H9 (cell line): ENCODE measurements at regions not wholly inside any gene's neighbourhood (a gene's known extent, or its start where the extent isn't known, plus 50 kb on each side); places are given as distances from the start of the nearest gene placed in this dataset.

ENCODE experiments used
- DNase-seq: peaks from one replicate; pipeline ENCODE4 v3.0.0-alpha.2; 2017
- H2AFZ ChIP-seq: one replicate; pipeline ENCODE4 v1.6.1; 2013; ENCODE audit warnings: mild to moderate bottlenecking, low read length, control low read depth, moderate library complexity
- H2AK5ac ChIP-seq: 2 replicates; pipeline ENCODE4 v1.6.1; 2013; ENCODE audit warnings: low read length, control low read depth, mixed read lengths; ENCODE audit not compliant: insufficient read length
- H2BK120ac ChIP-seq: one replicate; pipeline ENCODE4 v1.6.1; 2013; ENCODE audit warnings: low read depth, mild to moderate bottlenecking, low read length, control low read depth, inconsistent platforms; ENCODE audit not compliant: poor library complexity, severe bottlenecking
- H2BK12ac ChIP-seq: 2 replicates; pipeline ENCODE4 v1.6.1; 2013; ENCODE audit warnings: low read length, control low read depth, mixed read lengths, low read depth; ENCODE audit not compliant: insufficient read length
- H2BK15ac ChIP-seq: 2 replicates; pipeline ENCODE4 v1.6.1; 2013; ENCODE audit warnings: low read depth, low read length, control low read depth
- H2BK20ac ChIP-seq: one replicate; pipeline ENCODE4 v1.6.1; 2013; ENCODE audit warnings: low read depth, mild to moderate bottlenecking, low read length, control low read depth, inconsistent platforms; ENCODE audit not compliant: poor library complexity, severe bottlenecking
- H2BK5ac ChIP-seq: 2 replicates; pipeline ENCODE4 v1.6.1; 2013; ENCODE audit warnings: low read length, control low read depth, mixed read lengths; ENCODE audit not compliant: insufficient read length
- H3K14ac ChIP-seq: 2 replicates; pipeline ENCODE4 v1.6.1; 2013; ENCODE audit warnings: low read length, control low read depth; ENCODE audit not compliant: insufficient read depth
- H3K18ac ChIP-seq: 2 replicates; pipeline ENCODE4 v1.6.1; 2013; ENCODE audit warnings: low read depth, mild to moderate bottlenecking, mixed read lengths, low read length, control low read depth; ENCODE audit not compliant: insufficient read length
- H3K23ac ChIP-seq: 2 replicates; pipeline ENCODE4 v1.6.1; 2013; ENCODE audit warnings: low read length, control low read depth, mixed read lengths, low read depth; ENCODE audit not compliant: insufficient read length
- H3K23me2 ChIP-seq: 2 replicates; pipeline ENCODE4 v1.6.1; 2013; ENCODE audit warnings: low read depth, mild to moderate bottlenecking, mixed read lengths, low read length, control low read depth; ENCODE audit not compliant: insufficient read length, poor library complexity, severe bottlenecking
- H3K27ac ChIP-seq: 2 replicates; pipeline ENCODE4 v1.5.1; 2013; ENCODE audit warnings: low read length, control low read depth, mixed read lengths, low read depth; ENCODE audit not compliant: insufficient read length
- H3K27me3 ChIP-seq: 2 replicates; pipeline ENCODE4 v1.6.1; 2013; ENCODE audit warnings: low read length, control low read depth, inconsistent platforms; ENCODE audit not compliant: insufficient read depth
- H3K4ac ChIP-seq: 2 replicates; pipeline ENCODE4 v1.6.1; 2013; ENCODE audit warnings: low read depth, mild to moderate bottlenecking, control low read depth, inconsistent platforms, low read length, moderate library complexity
- H3K4me1 ChIP-seq: 2 replicates; pipeline ENCODE4 v1.6.1; 2013; ENCODE audit warnings: low read length, control low read depth, inconsistent platforms; ENCODE audit not compliant: insufficient read depth
- H3K4me2 ChIP-seq: 2 replicates; pipeline ENCODE4 v1.6.1; 2013; ENCODE audit warnings: low read length, control low read depth, mixed read lengths; ENCODE audit not compliant: insufficient read length, insufficient read depth
- H3K56ac ChIP-seq: 2 replicates; pipeline ENCODE4 v1.6.1; 2013; ENCODE audit warnings: low read depth, mild to moderate bottlenecking, mixed read lengths, low read length, control low read depth; ENCODE audit not compliant: insufficient read length
- H3K79me1 ChIP-seq: 2 replicates; pipeline ENCODE4 v1.6.1; 2013; ENCODE audit warnings: low read depth, mild to moderate bottlenecking, moderate library complexity, low read length, control low read depth, inconsistent platforms; ENCODE audit not compliant: insufficient read depth, poor library complexity, severe bottlenecking
- H3K79me2 ChIP-seq: 2 replicates; pipeline ENCODE4 v1.6.1; 2013; ENCODE audit warnings: low read length, control low read depth, inconsistent platforms; ENCODE audit not compliant: insufficient read depth
- H3K9ac ChIP-seq: 2 replicates; pipeline ENCODE4 v1.6.1; 2013; ENCODE audit warnings: low read length, control low read depth, mixed read lengths; ENCODE audit not compliant: insufficient read length; ENCODE audit errors: extremely low read depth
- H3K9me3 ChIP-seq: one replicate; pipeline ENCODE4 v1.6.1; 2013; ENCODE audit warnings: low read depth, low read length, inconsistent platforms; ENCODE audit not compliant: control insufficient read depth
- H3T11ph ChIP-seq: one replicate; pipeline ENCODE4 v1.6.1; 2013; ENCODE audit warnings: mild to moderate bottlenecking, low read length, control low read depth, inconsistent platforms
- H4K20me1 ChIP-seq: one replicate; pipeline ENCODE4 v1.6.1; 2013; ENCODE audit not compliant: control insufficient read depth, insufficient read length, insufficient read depth
- H4K5ac ChIP-seq: 2 replicates; pipeline ENCODE4 v1.6.1; 2013; ENCODE audit warnings: low read depth, mild to moderate bottlenecking, mixed read lengths, low read length, control low read depth; ENCODE audit not compliant: insufficient read length
- H4K8ac ChIP-seq: replicated peaks from 2 replicates; pipeline ENCODE4 v1.6.1; 2013; ENCODE audit warnings: low read length, control low read depth, mixed read lengths, low read depth; ENCODE audit not compliant: insufficient read length
- H4K91ac ChIP-seq: 2 replicates; pipeline ENCODE4 v1.6.1; 2013; ENCODE audit warnings: low read depth, mild to moderate bottlenecking, moderate library complexity, mixed read lengths, low read length, control low read depth; ENCODE audit not compliant: insufficient read length
- H3K27ac Mint-ChIP-seq, 3 experiments: 2 replicates in 2 of 3; 3 replicates in 1 of 3; pipeline ENCODE4 v1.8.0; 2020 to 2021; ENCODE audit warnings: mixed read lengths in 3 of 3, mild to moderate bottlenecking in 1 of 3, moderate library complexity in 1 of 3
- H3K27me3 Mint-ChIP-seq: 2 replicates; pipeline ENCODE4 v1.8.0; 2021; ENCODE audit warnings: low read depth, mild to moderate bottlenecking, moderate library complexity, mixed read lengths
- H3K36me3 Mint-ChIP-seq, 3 experiments: 2 replicates in 2 of 3; 3 replicates in 1 of 3; pipeline ENCODE4 v1.8.0; 2020 to 2021; ENCODE audit warnings: low read depth in 3 of 3, mixed read lengths in 3 of 3; ENCODE audit not compliant: insufficient read depth in 1 of 3
- H3K4me1 Mint-ChIP-seq, 2 experiments: 2 replicates each; pipeline ENCODE4 v1.8.0; 2020; ENCODE audit warnings: mixed read lengths in 2 of 2
- H3K4me3 Mint-ChIP-seq, 2 experiments: 2 replicates in 1 of 2; 3 replicates in 1 of 2; pipeline ENCODE4 v1.8.0; 2020 to 2021; ENCODE audit warnings: mild to moderate bottlenecking in 2 of 2, mixed read lengths in 2 of 2, moderate library complexity in 1 of 2
- H3K9me3 Mint-ChIP-seq, 2 experiments: 2 replicates in 1 of 2; 3 replicates in 1 of 2; pipeline ENCODE4 v1.8.0; 2020; ENCODE audit warnings: mild to moderate bottlenecking in 2 of 2, mixed read lengths in 2 of 2, moderate library complexity in 1 of 2
- CTCF ChIP-seq: fragments of 200-600 bp; sonication (generic); conservative IDR thresholded peaks from 3 replicates; pipeline ENCODE4 v1.8.0; 2021; ENCODE audit warnings: antibody characterized with exemption, mild to moderate bottlenecking
- WGBS: extraction: QIAGEN DNeasy Blood & Tissue Kit; methylation state at CpG from one replicate; pipeline ENCODE4 v1.1.7; 2013; ENCODE audit warnings: missing lambda C conversion rate, low lambda C conversion rate, mixed read lengths; ENCODE audit not compliant: insufficient read length; ENCODE audit errors: extremely low coverage; 5-methylcytosine and 5-hydroxymethylcytosine counted together

GRCh38 chr2:128684523-128684922 lies 365.9 kb upstream of the HS6ST1 start:
- no peak overlapping the region for H2BK120ac ChIP-seq
- H3K9ac ChIP-seq = no peak overlapping the region
- H4K8ac ChIP-seq = no peak overlapping the region
- H3K14ac ChIP-seq = no peak overlapping the region
- no peaks in the 10 kb centered on the region; the same call in 1 of the 2 replicates for H3K27me3 Mint-ChIP-seq
- H3K27me3 ChIP-seq = no peaks in the 10 kb centered on the region
- H2BK15ac ChIP-seq = no peak overlapping the region
- H3K36me3 Mint-ChIP-seq = peaks cover 0 to 3% (median 3%) of the 10 kb centered on the region in 3 experiments; a peak in 2 of 7 replicates
- no peak for DNase-seq
- WGBS = no CpG with 5 or more reads among the region's 2 CpGs
- H3T11ph ChIP-seq = no peak overlapping the region
- no peaks in the 10 kb centered on the region for H4K20me1 ChIP-seq
- H4K91ac ChIP-seq = no peak overlapping the region
- no peak overlapping the region for H3K27ac ChIP-seq
- H3K9me3 Mint-ChIP-seq = peaks cover 3 to 8% of the 10 kb centered on the region in 2 experiments
- TF ChIP-seq CTCF = no peak
- no peak overlapping the region for H2AFZ ChIP-seq
- H3K23me2 ChIP-seq = no peaks in the 10 kb centered on the region
- H3K4ac ChIP-seq = no peak overlapping the region
- no peak overlapping the region for H3K4me2 ChIP-seq
- H4K5ac ChIP-seq = no peak overlapping the region
- no peaks in the 10 kb centered on the region for H3K9me3 ChIP-seq
- H3K79me1 ChIP-seq = no peaks in the 10 kb centered on the region
- no peak overlapping the region for H2AK5ac ChIP-seq
- H2BK20ac ChIP-seq = no peak overlapping the region
- H3K27ac Mint-ChIP-seq = no peak overlapping the region
- H3K4me3 Mint-ChIP-seq = no peak overlapping the region
- no peaks in the 10 kb centered on the region for H3K79me2 ChIP-seq
- H3K23ac ChIP-seq = no peak overlapping the region
- no peak overlapping the region for H3K56ac ChIP-seq
- no peak overlapping the region for H2BK12ac ChIP-seq
- H3K4me1 Mint-ChIP-seq = peaks cover 29 to 30% of the 10 kb centered on the region in 2 experiments
- H2BK5ac ChIP-seq = no peak overlapping the region
- no peaks in the 10 kb centered on the region for H3K4me1 ChIP-seq
- no peak overlapping the region for H3K18ac ChIP-seq
